Uterus (tissue), 2 donors: ENCODE measurements at regions not wholly inside any gene's neighbourhood (a gene's known extent, or its start where the extent isn't known, plus 50 kb on each side); places are given as distances from the start of the nearest gene placed in this dataset.

Source experiments
- CTCF ChIP-seq, 4 experiments: fragments of 200-600 bp in 2 of 4; fragments of 450-650 bp in 2 of 4; sonication (generic) in 2 of 4; IDR thresholded peaks; one replicate each; pipeline ENCODE4 v1.5.1; 2016 to 2019; ENCODE audit warnings: antibody characterized with exemption in 4 of 4, mild to moderate bottlenecking in 2 of 4, moderate library complexity in 1 of 4
- POLR2A ChIP-seq, 2 donors: fragments of 450-650 bp; IDR thresholded peaks; one replicate each; pipeline ENCODE4 v1.6.1; 2016; ENCODE audit warnings: antibody characterized with exemption in 2 of 2, mild to moderate bottlenecking in 1 of 2, moderate library complexity in 1 of 2

DNA sequence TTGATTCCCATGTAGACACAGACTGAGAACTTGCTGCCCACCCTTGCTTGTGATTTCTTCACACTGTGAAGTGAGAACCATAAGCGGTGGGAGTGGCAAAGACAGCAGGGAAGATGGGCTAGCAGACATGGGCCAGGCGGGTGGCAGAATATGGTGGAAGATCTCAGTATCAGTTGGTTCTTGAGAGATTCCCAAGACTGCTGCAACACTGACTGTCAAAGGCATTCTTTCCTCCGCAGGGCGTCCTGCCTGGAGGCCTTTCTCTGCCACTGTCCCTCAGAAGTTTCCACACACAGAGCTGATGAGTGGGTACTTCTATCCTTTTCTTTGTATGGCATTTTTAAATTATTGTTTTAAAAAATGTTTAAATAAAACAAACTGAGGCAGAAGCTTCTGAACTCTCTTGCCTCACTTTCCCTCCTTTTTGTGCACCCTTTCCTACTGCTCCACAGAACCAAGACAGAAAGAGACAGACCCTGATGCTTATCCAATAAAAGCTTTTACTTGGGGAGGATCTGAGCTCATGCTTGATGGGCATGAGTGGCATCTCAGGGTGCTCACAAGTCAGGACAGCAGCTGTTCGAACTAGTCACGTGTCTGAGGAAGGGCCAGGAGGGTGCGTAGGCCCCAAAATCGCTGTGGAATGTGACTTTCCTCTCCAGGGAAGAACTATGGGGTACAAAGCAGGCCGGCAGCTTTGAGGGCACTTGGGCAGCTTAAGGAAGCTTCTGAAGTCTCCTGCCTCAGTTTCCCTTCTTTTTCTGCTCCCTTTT is 104.7 kb upstream of the PCGF5 start:
- TF ChIP-seq POLR2A (IDR thresholded peaks at IDR 0.05): no peak
- TF ChIP-seq CTCF (IDR thresholded peaks at IDR 0.05): no peak
